ENCODE measurements at regions not wholly inside any gene's neighbourhood (a gene's known extent, or its start where the extent isn't known, plus 50 kb on each side); places are given as distances from the start of the nearest gene placed in this dataset.

DNA sequence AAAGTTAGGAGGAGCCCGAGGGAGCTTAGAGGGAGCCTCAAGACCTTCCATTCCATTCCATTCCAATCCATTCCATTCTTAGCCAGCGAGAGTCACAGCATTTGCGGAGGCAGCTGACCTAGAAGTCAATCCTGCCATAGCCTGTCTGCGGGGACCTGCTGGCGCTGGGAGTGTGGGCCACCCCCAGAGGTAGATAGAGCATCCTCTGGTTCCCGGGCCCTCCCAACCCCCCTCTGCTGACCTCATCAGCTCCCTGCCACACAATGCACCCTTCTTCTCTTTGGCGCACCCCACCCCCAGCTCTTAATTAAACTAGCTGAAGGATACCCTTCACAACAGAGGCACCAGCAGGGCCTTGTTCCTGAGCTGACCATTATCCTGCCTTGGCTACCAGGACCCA lies 152.5 kb upstream of the ZMIZ1 start:
- ATAC-seq (no peak), DNase-seq (ENCODE audit: low read depth, low spot score) (no peak)
- intact Hi-C loops (cut with micrococcal nuclease): no loop called here
- no TSS peak for BruUV-seq (replicated peaks)
- ChIA-PET POLR2A (no interaction called here), RAD21 (ENCODE audit: low non-redundant PET in 1 of 2, low total read pairs in 2 of 2, uncharacterized antibody in 2 of 2, unreplicated experiment in 2 of 2) (no interaction called here), CTCF (no interaction called here)
- Histone ChIP-seq H2AFZ (ENCODE audit: low read depth, low read length, poor library complexity, severe bottlenecking) (no peak overlapping the region), H3K9ac (ENCODE audit: low read length) (no peak overlapping the region), H3K27ac (ENCODE audit: low read depth, low read length) (no peak overlapping the region), H3K9me2 (ENCODE audit: insufficient read depth) (no peaks in the 10 kb centered on the region), H4K20me1 (ENCODE audit: insufficient read depth) (no peaks in the 10 kb centered on the region), H3K4me3 (replicated peaks in 1 of 2; ENCODE audit: low read depth in 1 of 2, low read length in 2 of 2) (no peak overlapping the region), H3K79me2 (ENCODE audit: insufficient read depth, low read length) (no peaks in the 10 kb centered on the region), H3K4me2 (ENCODE audit: low read length) (no peak overlapping the region), H3K27me3 (ENCODE audit: insufficient read depth, low read length) (no peaks in the 10 kb centered on the region), H3K36me3 (ENCODE audit: control insufficient read depth in 1 of 2, insufficient read depth in 2 of 2, low read length in 2 of 2) (no peaks in the 10 kb centered on the region), H3K9me3 (ENCODE audit: control insufficient read depth in 1 of 2, insufficient read depth in 1 of 2, low read depth in 1 of 2, low read length in 2 of 2) (no peaks in the 10 kb centered on the region), H3K4me1 (ENCODE audit: control insufficient read depth in 1 of 2, insufficient read depth in 2 of 2, low read length in 2 of 2) (peaks cover 8 to 9% of the 10 kb centered on the region in 2 experiments)
- TF ChIP-seq, protein P1, sequence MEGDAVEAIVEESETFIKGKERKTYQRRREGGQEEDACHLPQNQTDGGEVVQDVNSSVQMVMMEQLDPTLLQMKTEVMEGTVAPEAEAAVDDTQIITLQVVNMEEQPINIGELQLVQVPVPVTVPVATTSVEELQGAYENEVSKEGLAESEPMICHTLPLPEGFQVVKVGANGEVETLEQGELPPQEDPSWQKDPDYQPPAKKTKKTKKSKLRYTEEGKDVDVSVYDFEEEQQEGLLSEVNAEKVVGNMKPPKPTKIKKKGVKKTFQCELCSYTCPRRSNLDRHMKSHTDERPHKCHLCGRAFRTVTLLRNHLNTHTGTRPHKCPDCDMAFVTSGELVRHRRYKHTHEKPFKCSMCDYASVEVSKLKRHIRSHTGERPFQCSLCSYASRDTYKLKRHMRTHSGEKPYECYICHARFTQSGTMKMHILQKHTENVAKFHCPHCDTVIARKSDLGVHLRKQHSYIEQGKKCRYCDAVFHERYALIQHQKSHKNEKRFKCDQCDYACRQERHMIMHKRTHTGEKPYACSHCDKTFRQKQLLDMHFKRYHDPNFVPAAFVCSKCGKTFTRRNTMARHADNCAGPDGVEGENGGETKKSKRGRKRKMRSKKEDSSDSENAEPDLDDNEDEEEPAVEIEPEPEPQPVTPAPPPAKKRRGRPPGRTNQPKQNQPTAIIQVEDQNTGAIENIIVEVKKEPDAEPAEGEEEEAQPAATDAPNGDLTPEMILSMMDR (IDR thresholded peaks at IDR 0.05 in 2 of 3, conservative IDR thresholded peaks at IDR 0.05 in 1 of 3; ENCODE audit: borderline replicate concordance in 1 of 3, insufficient read depth in 1 of 3, low read depth in 2 of 3, low read length in 2 of 3): no peak
- TF ChIP-seq, protein P2, sequence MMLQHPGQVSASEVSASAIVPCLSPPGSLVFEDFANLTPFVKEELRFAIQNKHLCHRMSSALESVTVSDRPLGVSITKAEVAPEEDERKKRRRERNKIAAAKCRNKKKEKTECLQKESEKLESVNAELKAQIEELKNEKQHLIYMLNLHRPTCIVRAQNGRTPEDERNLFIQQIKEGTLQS (IDR thresholded peaks at IDR 0.05): no peak
- TF ChIP-seq ZNF274 (IDR thresholded peaks at IDR 0.05; ENCODE audit: low read depth, low read length): no peak
- no peak for TF ChIP-seq SIN3A (IDR thresholded peaks at IDR 0.05; ENCODE audit: low read depth)
- no peak for TF ChIP-seq EGR1 (IDR thresholded peaks at IDR 0.05; ENCODE audit: low read depth)
- no peak for TF ChIP-seq POLR2A (IDR thresholded peaks at IDR 0.05; ENCODE audit: borderline replicate concordance, extremely low read depth, insufficient read depth, insufficient read length)

DNA sequence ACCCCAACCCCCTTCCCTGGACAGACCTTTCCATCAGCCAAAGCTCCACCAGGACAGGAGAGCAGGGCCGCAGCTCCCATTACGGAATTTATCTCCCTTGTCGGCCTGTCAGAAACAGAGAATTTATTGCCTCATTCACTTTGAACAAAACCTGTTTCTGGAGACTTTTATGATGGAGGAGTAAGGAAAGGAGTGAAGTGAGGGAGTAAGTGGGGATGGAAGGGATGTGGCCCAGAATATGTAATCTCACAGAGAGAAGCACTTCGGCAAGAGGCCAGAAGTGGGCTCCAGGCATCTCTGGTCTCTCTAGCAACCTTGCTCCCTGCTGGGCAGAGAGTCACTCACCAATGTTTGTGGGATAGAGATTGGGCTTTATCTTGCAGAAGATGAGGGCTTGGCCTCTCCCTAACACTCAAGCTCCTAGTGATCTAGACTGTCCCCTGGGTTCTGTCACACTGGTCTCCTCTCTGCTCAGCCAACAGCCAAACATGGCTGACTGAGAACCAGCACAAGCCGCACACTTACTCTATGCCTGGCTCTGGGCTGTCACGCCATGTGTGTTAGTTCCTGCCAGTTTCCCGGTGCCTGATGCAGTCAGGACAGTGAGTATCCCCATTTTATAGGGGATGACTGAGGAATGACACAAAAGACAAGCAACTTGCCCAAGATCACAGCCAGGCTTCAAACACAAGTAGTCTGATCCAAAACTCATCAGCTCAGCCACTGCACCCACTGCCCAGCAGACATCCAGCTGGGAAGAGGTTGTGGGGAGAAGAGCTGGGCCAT lies 149.4 kb upstream of the ZMIZ1 start:
- H3K27me3 ChIP-seq (ENCODE audit: insufficient read depth, low read length): no peaks in the 10 kb centered on the region
- TF ChIP-seq POLR2A (IDR thresholded peaks at IDR 0.05; ENCODE audit: borderline replicate concordance, extremely low read depth, insufficient read depth, insufficient read length) (no peak), EGR1 (IDR thresholded peaks at IDR 0.05; ENCODE audit: low read depth) (no peak)
- no peak overlapping the region for H3K4me3 ChIP-seq (replicated peaks in 1 of 2; ENCODE audit: low read depth in 1 of 2, low read length in 2 of 2)
- H3K36me3 ChIP-seq (ENCODE audit: control insufficient read depth in 1 of 2, insufficient read depth in 2 of 2, low read length in 2 of 2): no peaks in the 10 kb centered on the region
- ChIA-PET POLR2A (no interaction called here), RAD21 (ENCODE audit: low non-redundant PET in 1 of 2, low total read pairs in 2 of 2, uncharacterized antibody in 2 of 2, unreplicated experiment in 2 of 2) (no interaction called here), CTCF (no interaction called here)
- H3K27ac ChIP-seq (ENCODE audit: low read depth, low read length): no peak overlapping the region
- no peaks in the 10 kb centered on the region for H3K79me2 ChIP-seq (ENCODE audit: insufficient read depth, low read length)
- BruUV-seq (replicated peaks): no TSS peak
- H3K4me2 ChIP-seq (ENCODE audit: low read length): no peak overlapping the region
- H4K20me1 ChIP-seq (ENCODE audit: insufficient read depth): no peaks in the 10 kb centered on the region
- H2AFZ ChIP-seq (ENCODE audit: low read depth, low read length, poor library complexity, severe bottlenecking): no peak overlapping the region
- no peaks in the 10 kb centered on the region for H3K9me2 ChIP-seq (ENCODE audit: insufficient read depth)
- H3K9ac ChIP-seq (ENCODE audit: low read length): no peak overlapping the region
- H3K4me1 ChIP-seq (ENCODE audit: control insufficient read depth in 1 of 2, insufficient read depth in 2 of 2, low read length in 2 of 2): peaks cover 8 to 17% of the 10 kb centered on the region in 2 experiments
- intact Hi-C loops (cut with micrococcal nuclease): no loop called here
- ATAC-seq (no peak), DNase-seq (ENCODE audit: low read depth, low spot score) (no peak)
- no peaks in the 10 kb centered on the region for H3K9me3 ChIP-seq (ENCODE audit: control insufficient read depth in 1 of 2, insufficient read depth in 1 of 2, low read depth in 1 of 2, low read length in 2 of 2)

Data from HCT116 (cell line).